Fibroblast of lung (primary cell): ENCODE measurements at regions not wholly inside any gene's neighbourhood (a gene's known extent, or its start where the extent isn't known, plus 50 kb on each side); places are given as distances from the start of the nearest gene placed in this dataset.

Experiments
- DNase-seq, 2 donors: peaks; one replicate each; pipeline versions ENCODE4 v3.0.0 to v3.0.0-alpha.2; 2010; ENCODE audit warnings: low read depth in 2 of 2
- H2AFZ ChIP-seq: 2 replicates; pipeline ENCODE4 v1.5.1; 2012; ENCODE audit warnings: low read length, control low read depth, inconsistent platforms
- H3K27ac ChIP-seq: 2 replicates; pipeline ENCODE4 v1.5.1; 2011; ENCODE audit warnings: low read length, control low read depth; ENCODE audit not compliant: insufficient read depth
- H3K27me3 ChIP-seq: 2 replicates; pipeline ENCODE4 v1.5.1; 2011; ENCODE audit warnings: mild to moderate bottlenecking, low read length; ENCODE audit not compliant: control insufficient read depth, insufficient read depth
- H3K36me3 ChIP-seq: 2 replicates; pipeline ENCODE4 v1.5.1; 2011; ENCODE audit warnings: low read length; ENCODE audit not compliant: control insufficient read depth, insufficient read depth
- H3K4me1 ChIP-seq: 2 replicates; pipeline ENCODE4 v1.5.1; 2011; ENCODE audit warnings: low read length; ENCODE audit not compliant: control insufficient read depth, insufficient read depth; ENCODE audit errors: extremely low read depth
- H3K4me2 ChIP-seq: 2 replicates; pipeline ENCODE4 v1.5.1; 2011; ENCODE audit warnings: low read length, control low read depth; ENCODE audit not compliant: insufficient read depth; ENCODE audit errors: extremely low read depth
- H3K4me3 ChIP-seq, 4 experiments: fragments of 200-600 bp in 1 of 4; sonication (generic) in 1 of 4; replicated peaks in 1 of 4; 2 replicates each; pipeline ENCODE4 v1.5.1; 2011 to 2016; ENCODE audit warnings: low read length in 4 of 4, low read depth in 3 of 4, mild to moderate bottlenecking in 3 of 4, control low read depth in 2 of 4, inconsistent platforms in 1 of 4, mixed read lengths in 1 of 4; ENCODE audit not compliant: insufficient read depth in 1 of 4; ENCODE audit errors: control extremely low read depth in 1 of 4
- H3K79me2 ChIP-seq: 2 replicates; pipeline ENCODE4 v1.5.1; 2012; ENCODE audit warnings: mild to moderate bottlenecking, low read length, inconsistent platforms; ENCODE audit not compliant: control insufficient read depth, insufficient read depth
- H3K9ac ChIP-seq: 2 replicates; pipeline ENCODE4 v1.5.1; 2011; ENCODE audit warnings: mild to moderate bottlenecking, low read length, control low read depth; ENCODE audit not compliant: insufficient read depth
- H3K9me3 ChIP-seq: 2 replicates; pipeline ENCODE4 v1.5.1; 2012; ENCODE audit warnings: low read depth, low read length; ENCODE audit not compliant: control insufficient read depth, insufficient read depth
- H4K20me1 ChIP-seq: 2 replicates; pipeline ENCODE4 v1.5.1; 2011; ENCODE audit warnings: low read length; ENCODE audit not compliant: control insufficient read depth, insufficient read depth; ENCODE audit errors: extremely low read depth
- EZH2 ChIP-seq: IDR thresholded peaks from 2 replicates; pipeline ENCODE4 v1.5.1; 2012; ENCODE audit warnings: low read length, control low read depth, mild to moderate bottlenecking; ENCODE audit errors: missing control alignments
- TF ChIP-seq, protein P1 (sequence below), 2 donors: IDR thresholded peaks in 1 of 2; conservative IDR thresholded peaks in 1 of 2; 1 replicate in 1 of 2; 2 replicates in 1 of 2; pipeline ENCODE4 v1.5.1; 2011 to 2012; ENCODE audit warnings: low read length in 2 of 2, control low read depth in 1 of 2, inconsistent platforms in 1 of 2, low read depth in 1 of 2, mild to moderate bottlenecking in 1 of 2

DNA sequence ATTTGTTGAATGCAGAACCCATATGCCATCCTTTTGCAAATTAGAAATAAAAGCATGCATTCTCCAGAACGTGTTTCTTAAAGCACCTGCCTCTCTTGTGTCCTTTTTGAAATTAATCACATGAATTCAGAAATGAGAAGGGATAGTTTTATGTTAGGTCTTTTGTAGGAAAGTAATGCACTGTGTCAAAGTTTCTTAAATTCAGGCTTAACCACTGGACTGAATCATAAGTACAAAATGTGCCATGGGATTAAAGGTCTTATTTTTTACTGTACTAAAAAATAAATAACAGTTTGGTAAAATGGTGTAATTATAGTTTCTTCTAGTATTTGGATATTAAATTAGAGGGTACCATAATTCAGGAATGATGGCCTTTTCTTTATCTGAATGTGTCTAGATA, 290.1 kb upstream of the USP25 start:
- no peak overlapping the region for H3K27ac ChIP-seq
- no peaks in the 10 kb centered on the region for H3K36me3 ChIP-seq
- H3K9ac ChIP-seq: no peak overlapping the region
- no peaks in the 10 kb centered on the region for H3K79me2 ChIP-seq
- H4K20me1 ChIP-seq: no peaks in the 10 kb centered on the region
- DNase-seq: no peak
- no peaks in the 10 kb centered on the region for H3K9me3 ChIP-seq
- no peaks in the 10 kb centered on the region for H3K4me1 ChIP-seq
- H2AFZ ChIP-seq: no peak overlapping the region
- no peaks in the 10 kb centered on the region for H3K27me3 ChIP-seq
- TF ChIP-seq, protein P1, sequence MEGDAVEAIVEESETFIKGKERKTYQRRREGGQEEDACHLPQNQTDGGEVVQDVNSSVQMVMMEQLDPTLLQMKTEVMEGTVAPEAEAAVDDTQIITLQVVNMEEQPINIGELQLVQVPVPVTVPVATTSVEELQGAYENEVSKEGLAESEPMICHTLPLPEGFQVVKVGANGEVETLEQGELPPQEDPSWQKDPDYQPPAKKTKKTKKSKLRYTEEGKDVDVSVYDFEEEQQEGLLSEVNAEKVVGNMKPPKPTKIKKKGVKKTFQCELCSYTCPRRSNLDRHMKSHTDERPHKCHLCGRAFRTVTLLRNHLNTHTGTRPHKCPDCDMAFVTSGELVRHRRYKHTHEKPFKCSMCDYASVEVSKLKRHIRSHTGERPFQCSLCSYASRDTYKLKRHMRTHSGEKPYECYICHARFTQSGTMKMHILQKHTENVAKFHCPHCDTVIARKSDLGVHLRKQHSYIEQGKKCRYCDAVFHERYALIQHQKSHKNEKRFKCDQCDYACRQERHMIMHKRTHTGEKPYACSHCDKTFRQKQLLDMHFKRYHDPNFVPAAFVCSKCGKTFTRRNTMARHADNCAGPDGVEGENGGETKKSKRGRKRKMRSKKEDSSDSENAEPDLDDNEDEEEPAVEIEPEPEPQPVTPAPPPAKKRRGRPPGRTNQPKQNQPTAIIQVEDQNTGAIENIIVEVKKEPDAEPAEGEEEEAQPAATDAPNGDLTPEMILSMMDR (conservative IDR thresholded peaks at IDR 0.05 in 1 of 2, IDR thresholded peaks at IDR 0.05 in 1 of 2; ENCODE audit: low read depth in 1 of 2, low read length in 2 of 2): no peak
- TF ChIP-seq EZH2: no peak
- no peak overlapping the region for H3K4me2 ChIP-seq
- no peak overlapping the region for H3K4me3 ChIP-seq

- H3K9me3 ChIP-seq: no peaks in the 10 kb centered on the region
Measured at GRCh38 chr21:15441060-15441493, 288.7 kb upstream of the USP25 start.

DNA sequence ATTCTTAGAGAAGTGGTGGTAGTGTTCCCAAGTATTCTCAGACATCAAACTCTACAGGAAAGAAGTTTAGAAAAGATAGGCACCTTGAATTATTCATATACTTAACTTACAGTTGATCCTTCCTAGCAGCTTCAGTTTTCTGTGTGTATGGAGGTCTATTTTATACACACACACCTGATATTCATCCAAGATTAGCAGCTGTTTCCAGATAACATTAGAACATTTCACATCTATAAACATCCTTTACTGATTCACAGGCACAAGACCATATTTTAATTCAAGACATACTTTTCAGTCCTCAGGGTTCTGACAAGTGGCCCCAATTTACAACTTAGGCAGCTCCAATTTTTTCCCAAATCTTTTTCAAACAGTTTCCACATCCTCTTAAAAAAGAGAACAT, 287.8 kb upstream of the USP25 start:
- H2AFZ ChIP-seq: no peak overlapping the region
- H3K4me1 ChIP-seq: no peaks in the 10 kb centered on the region

More at GRCh38 chr21:15441060-15441493, 288.7 kb upstream of the USP25 start:
- Histone ChIP-seq H2AFZ (no peak overlapping the region), H3K4me2 (no peak overlapping the region), H3K79me2 (no peaks in the 10 kb centered on the region), H3K27ac (no peak overlapping the region), H4K20me1 (no peaks in the 10 kb centered on the region), H3K4me3 (no peak overlapping the region), H3K4me1 (no peaks in the 10 kb centered on the region), H3K36me3 (no peaks in the 10 kb centered on the region), H3K27me3 (no peaks in the 10 kb centered on the region), H3K9ac (no peak overlapping the region)
- TF ChIP-seq, protein P1 (conservative IDR thresholded peaks at IDR 0.05 in 1 of 2, IDR thresholded peaks at IDR 0.05 in 1 of 2; ENCODE audit: low read depth in 1 of 2, low read length in 2 of 2): no peak
- no peak for TF ChIP-seq EZH2
- no peak for DNase-seq

More for the DNA sequence above, 287.8 kb upstream of the USP25 start:
- Histone ChIP-seq H3K9ac (no peak overlapping the region), H3K4me3 (no peak overlapping the region), H3K27me3 (no peaks in the 10 kb centered on the region), H3K27ac (no peak overlapping the region), H3K36me3 (no peaks in the 10 kb centered on the region), H3K4me2 (no peak overlapping the region), H4K20me1 (no peaks in the 10 kb centered on the region), H3K79me2 (no peaks in the 10 kb centered on the region), H3K9me3 (no peaks in the 10 kb centered on the region)
- TF ChIP-seq, protein P1 (conservative IDR thresholded peaks at IDR 0.05 in 1 of 2, IDR thresholded peaks at IDR 0.05 in 1 of 2; ENCODE audit: low read depth in 1 of 2, low read length in 2 of 2): no peak
- no peak for TF ChIP-seq EZH2
- DNase-seq: no peak
